Hepatic stellate cell (primary cell): ENCODE measurements at regions not wholly inside any gene's neighbourhood (a gene's known extent, or its start where the extent isn't known, plus 50 kb on each side); places are given as distances from the start of the nearest gene placed in this dataset.

Experiments used
- DNase-seq: peaks from one replicate; pipeline ENCODE4 v3.0.0; 2011; ENCODE audit warnings: low spot score

GRCh38 chr2:18650221-18650620, 60.9 kb upstream of the NT5C1B start:
- DNase-seq = no peak

- no peak for DNase-seq
Measured at GRCh38 chr2:18649502-18650135, 60.2 kb upstream of the NT5C1B start.

GRCh38 chr2:18648161-18648560, 58.8 kb upstream of the NT5C1B start:
- no peak for DNase-seq

- DNase-seq = peak; percentile 21
Measured at GRCh38 chr2:18647731-18648130, 58.4 kb upstream of the NT5C1B start.

- DNase-seq = no peak
Measured at GRCh38 chr2:18645315-18645714, 55.9 kb upstream of the NT5C1B start.

GRCh38 chr2:18644115-18644462, 54.7 kb upstream of the NT5C1B start:
- no peak for DNase-seq

GRCh38 chr2:18643326-18644114, 54.2 kb upstream of the NT5C1B start:
- DNase-seq = no peak

- no peak for DNase-seq
Measured at GRCh38 chr2:18641823-18642222, 52.5 kb upstream of the NT5C1B start.

GRCh38 chr2:18639756-18640453, 50.5 kb upstream of the NT5C1B start:
- no peak for DNase-seq
